Occipital lobe (tissue), 1 donor: ENCODE measurements at regions not wholly inside any gene's neighbourhood (a gene's known extent, or its start where the extent isn't known, plus 50 kb on each side); places are given as distances from the start of the nearest gene placed in this dataset.
"Not testable (repeated sequence)": the region's sequence is repeated elsewhere in the genome, so short reads cannot be mapped to it uniquely, and the experiment has no call there.

Experiments
- DNase-seq: peaks from one replicate; lab custom pipeline; 2025; lab: John Stamatoyannopoulos, UW

- DNase-seq: no peak
Measured at GRCh38 chr2:84052913-84053312, 406.2 kb downstream of the SUCLG1 start.

- no peak for DNase-seq
Measured at GRCh38 chr2:84052043-84052442, 407.0 kb downstream of the SUCLG1 start.

- DNase-seq: no peak
Measured at GRCh38 chr2:84048964-84049363, 410.1 kb downstream of the SUCLG1 start.

- DNase-seq: no peak
Measured at GRCh38 chr2:84041506-84041905, 417.6 kb downstream of the SUCLG1 start.

GRCh38 chr2:84040281-84040680, 418.8 kb downstream of the SUCLG1 start:
- no peak for DNase-seq

- no peak for DNase-seq
Measured at GRCh38 chr2:84038866-84039265, 420.2 kb downstream of the SUCLG1 start.

GRCh38 chr2:84033347-84033974, 425.6 kb downstream of the SUCLG1 start:
- no peak for DNase-seq

- no peak for DNase-seq
Measured at GRCh38 chr2:84031312-84032050, 427.6 kb downstream of the SUCLG1 start.

- DNase-seq: no peak
Measured at GRCh38 chr2:84029903-84030575, 429.0 kb downstream of the SUCLG1 start.

- DNase-seq: no peak
Measured at GRCh38 chr2:84026818-84027217, 432.3 kb downstream of the SUCLG1 start.

- no peak for DNase-seq
Measured at GRCh38 chr2:84022810-84023431, 436.2 kb downstream of the SUCLG1 start.

GRCh38 chr2:84017010-84017409, 442.1 kb downstream of the SUCLG1 start:
- DNase-seq: no peak

GRCh38 chr2:84016183-84016582, 442.9 kb downstream of the SUCLG1 start:
- DNase-seq: no peak

- no peak for DNase-seq
Measured at GRCh38 chr2:83997889-83998288, 461.2 kb downstream of the SUCLG1 start.

- no peak for DNase-seq
Measured at GRCh38 chr2:83994633-83995179, 464.4 kb downstream of the SUCLG1 start.

GRCh38 chr2:83993873-83994632, 465.0 kb downstream of the SUCLG1 start:
- DNase-seq: no peak

- DNase-seq: no peak
Measured at GRCh38 chr2:83991992-83992391, 467.1 kb downstream of the SUCLG1 start.

GRCh38 chr2:83990636-83991035, 468.4 kb downstream of the SUCLG1 start:
- no peak for DNase-seq

GRCh38 chr2:83976628-83977027, 482.5 kb downstream of the SUCLG1 start:
- not testable (repeated sequence) for DNase-seq

GRCh38 chr2:83972128-83972527, 487.0 kb downstream of the SUCLG1 start:
- DNase-seq: no peak

- DNase-seq: no peak
Measured at GRCh38 chr2:83971547-83971946, 487.5 kb downstream of the SUCLG1 start.
